ENCODE measurements at regions not wholly inside any gene's neighbourhood (a gene's known extent, or its start where the extent isn't known, plus 50 kb on each side); places are given as distances from the start of the nearest gene placed in this dataset.

DNA sequence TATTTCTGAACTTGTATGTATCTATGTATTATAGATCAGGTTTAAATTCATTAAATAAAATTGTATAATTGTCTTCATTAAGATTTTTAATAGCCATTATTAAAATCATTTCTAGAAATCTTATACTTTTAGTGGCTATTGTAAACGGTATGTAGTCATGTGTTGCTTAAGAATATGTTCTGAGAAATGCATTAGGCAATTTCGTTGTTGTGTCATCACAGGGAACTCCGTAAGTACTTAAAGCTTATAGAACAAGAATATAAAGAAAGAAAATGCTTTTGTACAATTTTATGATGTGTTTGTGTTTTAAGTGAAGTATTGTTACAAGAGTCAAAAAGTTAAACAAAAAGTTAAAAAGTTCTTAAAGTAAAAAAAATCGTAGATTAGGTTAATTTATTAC is 765.8 kb downstream of the METTL4 start:
- 95 to 100% methylated on average over 3 to 4 of the region's 4 CpGs for WGBS, 2 experiments (ENCODE audit: insufficient coverage in 1 of 2, insufficient read length in 1 of 2)
- no peaks in the 10 kb centered on the region for H3K9me3 Mint-ChIP-seq
- no peak overlapping the region for H3K4me3 Mint-ChIP-seq
- Histone ChIP-seq H3K9me3 (ENCODE audit: control insufficient read depth, low read length) (no peaks in the 10 kb centered on the region), H3K4me3 (ENCODE audit: low read length) (no peak overlapping the region), H3K36me3 (ENCODE audit: control insufficient read depth, insufficient read depth, low read length) (no peaks in the 10 kb centered on the region), H3K27ac (ENCODE audit: low read depth, low read length) (no peak overlapping the region), H3K9ac (ENCODE audit: extremely low read depth, low read length, poor library complexity, severe bottlenecking) (no peak overlapping the region), H3K4me1 (ENCODE audit: control insufficient read depth, insufficient read depth, low read length) (no peaks in the 10 kb centered on the region), H3K27me3 (ENCODE audit: control insufficient read depth, insufficient read depth, low read length, poor library complexity, severe bottlenecking) (no peaks in the 10 kb centered on the region)
- no peaks in the 10 kb centered on the region for H3K36me3 Mint-ChIP-seq (ENCODE audit: low read depth)
- peaks cover 2% of the 10 kb centered on the region for H3K27me3 Mint-ChIP-seq (ENCODE audit: insufficient read depth)
- H3K4me1 Mint-ChIP-seq: peaks cover 5% of the 10 kb centered on the region
- no peak overlapping the region for H3K27ac Mint-ChIP-seq
- TF ChIP-seq, protein P1, sequence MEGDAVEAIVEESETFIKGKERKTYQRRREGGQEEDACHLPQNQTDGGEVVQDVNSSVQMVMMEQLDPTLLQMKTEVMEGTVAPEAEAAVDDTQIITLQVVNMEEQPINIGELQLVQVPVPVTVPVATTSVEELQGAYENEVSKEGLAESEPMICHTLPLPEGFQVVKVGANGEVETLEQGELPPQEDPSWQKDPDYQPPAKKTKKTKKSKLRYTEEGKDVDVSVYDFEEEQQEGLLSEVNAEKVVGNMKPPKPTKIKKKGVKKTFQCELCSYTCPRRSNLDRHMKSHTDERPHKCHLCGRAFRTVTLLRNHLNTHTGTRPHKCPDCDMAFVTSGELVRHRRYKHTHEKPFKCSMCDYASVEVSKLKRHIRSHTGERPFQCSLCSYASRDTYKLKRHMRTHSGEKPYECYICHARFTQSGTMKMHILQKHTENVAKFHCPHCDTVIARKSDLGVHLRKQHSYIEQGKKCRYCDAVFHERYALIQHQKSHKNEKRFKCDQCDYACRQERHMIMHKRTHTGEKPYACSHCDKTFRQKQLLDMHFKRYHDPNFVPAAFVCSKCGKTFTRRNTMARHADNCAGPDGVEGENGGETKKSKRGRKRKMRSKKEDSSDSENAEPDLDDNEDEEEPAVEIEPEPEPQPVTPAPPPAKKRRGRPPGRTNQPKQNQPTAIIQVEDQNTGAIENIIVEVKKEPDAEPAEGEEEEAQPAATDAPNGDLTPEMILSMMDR (conservative IDR thresholded peaks at IDR 0.05): no peak
- DNase-seq: no peak

DNA sequence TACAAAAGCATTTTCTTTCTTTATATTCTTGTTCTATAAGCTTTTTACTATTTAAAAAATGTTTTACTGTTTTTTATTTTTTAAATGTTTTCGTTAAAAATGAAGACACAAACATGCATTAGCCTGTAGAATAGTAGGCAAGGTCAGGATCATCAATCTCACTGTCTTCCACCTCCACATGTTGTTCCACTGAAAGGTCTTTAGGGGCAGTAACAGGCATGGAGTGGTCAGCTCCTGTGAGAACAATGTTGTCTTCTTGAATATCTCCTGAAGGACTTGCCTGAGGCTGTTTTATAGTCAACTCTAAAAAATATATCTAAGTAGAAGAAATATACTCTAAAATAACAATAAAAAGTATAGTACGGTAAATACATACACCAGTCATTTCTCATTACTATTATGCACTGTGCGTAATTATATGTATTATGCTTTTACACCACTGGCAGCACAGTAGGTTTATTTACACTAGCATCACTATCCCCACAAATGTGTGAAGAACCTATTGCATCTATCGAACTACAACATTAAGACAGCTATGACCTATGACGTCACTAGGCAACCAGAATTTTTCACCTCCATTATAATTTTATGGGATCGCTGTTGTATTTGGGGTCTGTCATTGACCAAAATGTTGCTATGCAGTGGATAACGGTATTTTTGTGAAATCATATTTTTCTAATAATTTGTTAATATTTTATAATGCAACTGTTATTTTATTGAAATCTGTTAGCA is 764.3 kb downstream of the METTL4 start:
- TF ChIP-seq, protein P1 (conservative IDR thresholded peaks at IDR 0.05): peak; percentile 70
- Histone ChIP-seq H3K4me3 (ENCODE audit: low read length) (no peak overlapping the region), H3K4me1 (ENCODE audit: control insufficient read depth, insufficient read depth, low read length) (no peaks in the 10 kb centered on the region), H3K9me3 (ENCODE audit: control insufficient read depth, low read length) (no peaks in the 10 kb centered on the region), H3K36me3 (ENCODE audit: control insufficient read depth, insufficient read depth, low read length) (no peaks in the 10 kb centered on the region), H3K27ac (ENCODE audit: low read depth, low read length) (no peak overlapping the region), H3K27me3 (ENCODE audit: control insufficient read depth, insufficient read depth, low read length, poor library complexity, severe bottlenecking) (no peaks in the 10 kb centered on the region), H3K9ac (ENCODE audit: extremely low read depth, low read length, poor library complexity, severe bottlenecking) (no peak overlapping the region)
- Mint-ChIP-seq H3K36me3 (ENCODE audit: low read depth) (no peaks in the 10 kb centered on the region), H3K4me3 (no peak overlapping the region), H3K9me3 (peaks cover 3% of the 10 kb centered on the region), H3K27me3 (ENCODE audit: insufficient read depth) (peaks cover 2% of the 10 kb centered on the region), H3K27ac (no peak overlapping the region), H3K4me1 (no peaks in the 10 kb centered on the region)
- 97% methylated on average over 5 of the region's 7 CpGs; no CpG with 5 or more reads in 1 of the 2 experiments for WGBS, 2 experiments (ENCODE audit: insufficient coverage in 1 of 2, insufficient read length in 1 of 2)
- DNase-seq: no peak

DNA sequence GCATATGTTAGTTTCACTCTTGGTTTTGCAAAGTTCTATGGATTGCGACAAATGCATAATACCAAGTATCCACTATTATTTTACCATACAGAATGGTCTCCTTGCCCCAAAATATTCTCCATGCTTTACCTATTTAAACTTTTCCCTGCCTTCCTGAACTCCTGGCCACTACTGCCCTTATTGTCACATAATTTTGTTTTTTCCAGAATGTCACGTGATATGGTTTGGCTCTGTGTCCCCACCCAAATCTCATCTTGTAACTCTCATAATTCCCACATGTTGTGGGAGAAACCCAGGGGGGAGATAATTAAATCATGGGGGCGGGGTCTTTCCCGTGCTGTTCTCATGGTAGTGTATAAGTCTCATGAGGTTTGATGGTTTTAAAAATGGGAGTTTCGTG is 760.0 kb downstream of the METTL4 start:
- no peaks in the 10 kb centered on the region for H3K36me3 Mint-ChIP-seq (ENCODE audit: low read depth)
- Histone ChIP-seq H3K9me3 (ENCODE audit: control insufficient read depth, low read length) (no peaks in the 10 kb centered on the region), H3K36me3 (ENCODE audit: control insufficient read depth, insufficient read depth, low read length) (no peaks in the 10 kb centered on the region), H3K27me3 (ENCODE audit: control insufficient read depth, insufficient read depth, low read length, poor library complexity, severe bottlenecking) (no peaks in the 10 kb centered on the region), H3K4me1 (ENCODE audit: control insufficient read depth, insufficient read depth, low read length) (no peaks in the 10 kb centered on the region), H3K4me3 (ENCODE audit: low read length) (no peak overlapping the region), H3K9ac (ENCODE audit: extremely low read depth, low read length, poor library complexity, severe bottlenecking) (no peak overlapping the region), H3K27ac (ENCODE audit: low read depth, low read length) (no peak overlapping the region)
- WGBS, 2 experiments (ENCODE audit: insufficient coverage in 1 of 2, insufficient read length in 1 of 2): 96 to 100% methylated on average over 3 to 5 of the region's 5 CpGs
- H3K27ac Mint-ChIP-seq: no peak overlapping the region
- H3K4me3 Mint-ChIP-seq: no peak overlapping the region
- H3K27me3 Mint-ChIP-seq (ENCODE audit: insufficient read depth): no peaks in the 10 kb centered on the region
- TF ChIP-seq, protein P1 (conservative IDR thresholded peaks at IDR 0.05): no peak
- no peaks in the 10 kb centered on the region for H3K4me1 Mint-ChIP-seq
- DNase-seq: no peak
- peaks cover 3% of the 10 kb centered on the region for H3K9me3 Mint-ChIP-seq
